ENCODE measurements at regions not wholly inside any gene's neighbourhood (a gene's known extent, or its start where the extent isn't known, plus 50 kb on each side); places are given as distances from the start of the nearest gene placed in this dataset.

DNA sequence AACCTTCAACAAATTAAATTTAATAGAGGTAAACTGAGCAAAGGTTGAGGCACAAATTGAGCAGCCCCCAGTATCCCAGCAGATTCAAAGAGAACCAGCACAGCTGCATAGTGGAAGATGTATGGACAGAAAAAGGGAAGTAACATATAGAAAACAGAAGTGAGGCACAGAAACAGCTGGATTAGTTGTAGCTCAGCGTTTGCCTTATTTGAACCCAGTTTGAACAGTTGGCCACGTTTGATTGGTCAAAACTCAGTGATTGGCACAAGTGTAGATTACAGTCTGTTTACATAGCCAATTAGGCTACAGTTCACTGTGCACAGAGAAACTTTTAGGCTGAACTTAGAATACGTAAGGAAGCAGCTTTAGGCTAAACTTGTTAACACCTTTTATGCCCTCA, 315.5 kb downstream of the RMST start:
- H3K9me2 ChIP-seq (ENCODE audit: insufficient read depth, low read length), result no peaks in the 10 kb centered on the region
- H3K27ac ChIP-seq (ENCODE audit: low read depth, low read length, poor library complexity, severe bottlenecking), result no peak overlapping the region
- no peaks in the 10 kb centered on the region for H4K20me1 ChIP-seq (ENCODE audit: insufficient read depth, low read length)
- H3K9me3 ChIP-seq (ENCODE audit: low read length), result no peaks in the 10 kb centered on the region
- intact Hi-C loops (cut with micrococcal nuclease; ENCODE audit: unreplicated experiment), result no loop called here
- H3K4me1 ChIP-seq (ENCODE audit: insufficient read depth, low read length, poor library complexity, severe bottlenecking), result no peaks in the 10 kb centered on the region
- DNase-seq (ENCODE audit: low spot score), result peak; percentile 7
- TF ChIP-seq, protein P1, sequence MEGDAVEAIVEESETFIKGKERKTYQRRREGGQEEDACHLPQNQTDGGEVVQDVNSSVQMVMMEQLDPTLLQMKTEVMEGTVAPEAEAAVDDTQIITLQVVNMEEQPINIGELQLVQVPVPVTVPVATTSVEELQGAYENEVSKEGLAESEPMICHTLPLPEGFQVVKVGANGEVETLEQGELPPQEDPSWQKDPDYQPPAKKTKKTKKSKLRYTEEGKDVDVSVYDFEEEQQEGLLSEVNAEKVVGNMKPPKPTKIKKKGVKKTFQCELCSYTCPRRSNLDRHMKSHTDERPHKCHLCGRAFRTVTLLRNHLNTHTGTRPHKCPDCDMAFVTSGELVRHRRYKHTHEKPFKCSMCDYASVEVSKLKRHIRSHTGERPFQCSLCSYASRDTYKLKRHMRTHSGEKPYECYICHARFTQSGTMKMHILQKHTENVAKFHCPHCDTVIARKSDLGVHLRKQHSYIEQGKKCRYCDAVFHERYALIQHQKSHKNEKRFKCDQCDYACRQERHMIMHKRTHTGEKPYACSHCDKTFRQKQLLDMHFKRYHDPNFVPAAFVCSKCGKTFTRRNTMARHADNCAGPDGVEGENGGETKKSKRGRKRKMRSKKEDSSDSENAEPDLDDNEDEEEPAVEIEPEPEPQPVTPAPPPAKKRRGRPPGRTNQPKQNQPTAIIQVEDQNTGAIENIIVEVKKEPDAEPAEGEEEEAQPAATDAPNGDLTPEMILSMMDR (conservative IDR thresholded peaks at IDR 0.05; ENCODE audit: low read length), result no peak
- TF ChIP-seq EZH2phosphoT487 (IDR thresholded peaks at IDR 0.05; ENCODE audit: borderline replicate concordance, low read depth, low read length), result no peak
- no peak overlapping the region for H2AFZ ChIP-seq (ENCODE audit: low read length)
- no peaks in the 10 kb centered on the region for H3K79me2 ChIP-seq (ENCODE audit: insufficient read depth, low read depth, low read length)
- ChIA-PET CTCF (ENCODE audit: unreplicated experiment) (no interaction called here), POLR2A (interaction anchor here (0.7 kb wide), 1 partner anchor 263 kb away, joined by 5 read pairs; no protein-coding TSS in a partner anchor)
- H3K4me3 ChIP-seq (ENCODE audit: low read depth, low read length, poor library complexity, severe bottlenecking), result no peak overlapping the region
- H3K36me3 ChIP-seq (ENCODE audit: insufficient read depth, low read length), result no peaks in the 10 kb centered on the region
- no peak overlapping the region for H3K4me2 ChIP-seq (ENCODE audit: low read length)
- BruUV-seq (replicated peaks), result no TSS peak

DNA sequence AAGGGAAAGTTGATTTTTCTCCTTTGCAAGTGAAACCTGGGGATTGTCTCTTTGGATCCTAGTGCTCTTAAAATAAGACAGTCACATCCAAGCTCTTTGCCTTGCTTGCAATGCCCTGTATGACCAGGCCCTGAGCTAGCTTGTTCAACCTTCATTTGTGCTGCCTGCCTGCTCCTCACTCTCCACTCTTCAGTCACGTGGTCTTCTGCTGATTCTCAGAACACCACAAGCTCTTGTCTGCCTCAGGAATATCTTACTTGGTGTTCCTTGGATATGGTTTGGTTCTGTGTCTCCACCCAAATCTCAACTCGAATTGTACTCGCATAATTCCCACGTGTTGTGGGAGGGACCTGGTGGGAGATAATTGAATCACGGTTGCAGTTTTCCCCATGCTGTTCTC, 318.7 kb downstream of the RMST start:
- TF ChIP-seq, protein P1 (conservative IDR thresholded peaks at IDR 0.05; ENCODE audit: low read length), result no peak
- TF ChIP-seq EZH2phosphoT487 (IDR thresholded peaks at IDR 0.05; ENCODE audit: borderline replicate concordance, low read depth, low read length), result no peak
- no peaks in the 10 kb centered on the region for H4K20me1 ChIP-seq (ENCODE audit: insufficient read depth, low read length)
- intact Hi-C loops (cut with micrococcal nuclease; ENCODE audit: unreplicated experiment), result no loop called here
- POLR2A ChIA-PET, result interaction anchor here (0.9 kb wide), 1 partner anchor 500 kb away, joined by 3 read pairs; no protein-coding TSS in a partner anchor
- no peak overlapping the region for H3K27ac ChIP-seq (ENCODE audit: low read depth, low read length, poor library complexity, severe bottlenecking)
- no peak overlapping the region for H3K4me2 ChIP-seq (ENCODE audit: low read length)
- no peaks in the 10 kb centered on the region for H3K9me3 ChIP-seq (ENCODE audit: low read length)
- no peak for DNase-seq (ENCODE audit: low spot score)
- H3K9me2 ChIP-seq (ENCODE audit: insufficient read depth, low read length), result no peaks in the 10 kb centered on the region
- no peaks in the 10 kb centered on the region for H3K36me3 ChIP-seq (ENCODE audit: insufficient read depth, low read length)
- H3K79me2 ChIP-seq (ENCODE audit: insufficient read depth, low read depth, low read length), result no peaks in the 10 kb centered on the region
- BruUV-seq (replicated peaks), result no TSS peak
- no peak overlapping the region for H2AFZ ChIP-seq (ENCODE audit: low read length)
- CTCF ChIA-PET (ENCODE audit: unreplicated experiment), result no interaction called here
- no peak overlapping the region for H3K4me3 ChIP-seq (ENCODE audit: low read depth, low read length, poor library complexity, severe bottlenecking)
- H3K4me1 ChIP-seq (ENCODE audit: insufficient read depth, low read length, poor library complexity, severe bottlenecking), result no peaks in the 10 kb centered on the region

DNA sequence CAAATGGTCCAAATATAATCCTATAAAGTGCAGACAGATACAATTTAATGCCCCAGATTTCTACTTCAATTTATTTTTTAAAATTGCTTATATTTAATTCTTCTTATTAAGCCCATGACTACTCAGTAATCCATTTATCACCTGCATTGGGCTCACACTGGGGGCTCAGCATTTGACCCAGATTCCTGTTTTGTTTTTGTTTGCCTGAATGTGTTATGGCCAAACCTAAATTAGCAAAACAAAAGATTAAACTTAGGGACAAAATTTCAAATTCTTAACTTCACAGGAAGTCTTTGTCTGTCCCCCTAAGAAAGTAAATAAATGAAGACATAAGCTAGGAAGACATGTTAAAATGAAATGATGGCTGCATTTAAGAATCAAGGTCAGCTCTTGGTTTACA, 322.3 kb downstream of the RMST start:
- BruUV-seq (replicated peaks), result no TSS peak
- TF ChIP-seq EZH2phosphoT487 (IDR thresholded peaks at IDR 0.05; ENCODE audit: borderline replicate concordance, low read depth, low read length), result no peak
- TF ChIP-seq, protein P1 (conservative IDR thresholded peaks at IDR 0.05; ENCODE audit: low read length), result no peak
- no peak overlapping the region for H3K27ac ChIP-seq (ENCODE audit: low read depth, low read length, poor library complexity, severe bottlenecking)
- intact Hi-C loops (cut with micrococcal nuclease; ENCODE audit: unreplicated experiment), result no loop called here
- CTCF ChIA-PET (ENCODE audit: unreplicated experiment), result no interaction called here
- no peak overlapping the region for H2AFZ ChIP-seq (ENCODE audit: low read length)
- POLR2A ChIA-PET, result interaction anchor here (1.2 to 1.3 kb wide), 2 partner anchors 13 to 17 kb away, joined by 3 read pairs; no protein-coding TSS in a partner anchor
- no peaks in the 10 kb centered on the region for H3K36me3 ChIP-seq (ENCODE audit: insufficient read depth, low read length)
- H3K4me3 ChIP-seq (ENCODE audit: low read depth, low read length, poor library complexity, severe bottlenecking), result no peak overlapping the region
- H3K4me1 ChIP-seq (ENCODE audit: insufficient read depth, low read length, poor library complexity, severe bottlenecking), result no peaks in the 10 kb centered on the region
- no peak overlapping the region for H3K4me2 ChIP-seq (ENCODE audit: low read length)
- H4K20me1 ChIP-seq (ENCODE audit: insufficient read depth, low read length), result no peaks in the 10 kb centered on the region
- H3K79me2 ChIP-seq (ENCODE audit: insufficient read depth, low read depth, low read length), result no peaks in the 10 kb centered on the region
- no peaks in the 10 kb centered on the region for H3K9me2 ChIP-seq (ENCODE audit: insufficient read depth, low read length)
- DNase-seq (ENCODE audit: low spot score), result no peak
- no peaks in the 10 kb centered on the region for H3K9me3 ChIP-seq (ENCODE audit: low read length)
